DOHH2 (cell line): ENCODE measurements at regions not wholly inside any gene's neighbourhood (a gene's known extent, or its start where the extent isn't known, plus 50 kb on each side); places are given as distances from the start of the nearest gene placed in this dataset.

Source experiments
- CTCF ChIP-seq: fragments of 200-600 bp; sonication (generic); IDR thresholded peaks from one replicate; pipeline ENCODE4 v1.5.1; 2014; ENCODE audit warnings: antibody characterized with exemption, mild to moderate bottlenecking, low read depth, low read length; ENCODE audit not compliant: poor library complexity, severe bottlenecking
- EZH2phosphoT487 ChIP-seq: fragments of 200-600 bp; sonication (generic); IDR thresholded peaks from 2 replicates; pipeline ENCODE4 v1.6.1; 2017; ENCODE audit warnings: borderline replicate concordance, mild to moderate bottlenecking, antibody characterized with exemption, low read length, moderate library complexity, mixed read lengths

GRCh38 chr3:6747017-6747416 is 113.9 kb upstream of the GRM7 start:
- TF ChIP-seq CTCF (no peak), EZH2phosphoT487 (no peak)
